ENCODE measurements at regions not wholly inside any gene's neighbourhood (a gene's known extent, or its start where the extent isn't known, plus 50 kb on each side); places are given as distances from the start of the nearest gene placed in this dataset.

DNA sequence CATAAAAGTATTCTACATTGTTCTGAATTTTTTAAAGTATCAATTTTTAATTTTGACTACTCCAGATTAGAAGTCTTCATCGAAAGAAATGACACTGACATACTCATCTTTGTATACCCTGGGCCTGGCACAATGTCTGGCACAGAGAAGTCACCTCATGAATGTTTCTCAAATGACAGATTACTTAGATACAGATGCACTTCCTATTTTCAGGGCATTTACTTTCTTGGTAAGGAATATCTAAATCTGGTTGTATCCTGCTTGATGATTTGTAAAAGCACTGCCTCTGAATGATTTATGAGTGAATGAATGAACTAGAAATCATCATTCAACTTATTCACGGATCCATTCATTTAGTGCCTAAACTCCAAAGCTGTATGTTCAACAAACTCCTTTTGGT is 1784.7 kb downstream of the LRRC4C start:
- TF ChIP-seq POLR2AphosphoS5 (IDR thresholded peaks at IDR 0.05): no peak
- TF ChIP-seq, protein P1, sequence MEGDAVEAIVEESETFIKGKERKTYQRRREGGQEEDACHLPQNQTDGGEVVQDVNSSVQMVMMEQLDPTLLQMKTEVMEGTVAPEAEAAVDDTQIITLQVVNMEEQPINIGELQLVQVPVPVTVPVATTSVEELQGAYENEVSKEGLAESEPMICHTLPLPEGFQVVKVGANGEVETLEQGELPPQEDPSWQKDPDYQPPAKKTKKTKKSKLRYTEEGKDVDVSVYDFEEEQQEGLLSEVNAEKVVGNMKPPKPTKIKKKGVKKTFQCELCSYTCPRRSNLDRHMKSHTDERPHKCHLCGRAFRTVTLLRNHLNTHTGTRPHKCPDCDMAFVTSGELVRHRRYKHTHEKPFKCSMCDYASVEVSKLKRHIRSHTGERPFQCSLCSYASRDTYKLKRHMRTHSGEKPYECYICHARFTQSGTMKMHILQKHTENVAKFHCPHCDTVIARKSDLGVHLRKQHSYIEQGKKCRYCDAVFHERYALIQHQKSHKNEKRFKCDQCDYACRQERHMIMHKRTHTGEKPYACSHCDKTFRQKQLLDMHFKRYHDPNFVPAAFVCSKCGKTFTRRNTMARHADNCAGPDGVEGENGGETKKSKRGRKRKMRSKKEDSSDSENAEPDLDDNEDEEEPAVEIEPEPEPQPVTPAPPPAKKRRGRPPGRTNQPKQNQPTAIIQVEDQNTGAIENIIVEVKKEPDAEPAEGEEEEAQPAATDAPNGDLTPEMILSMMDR (IDR thresholded peaks at IDR 0.05): no peak

Data from stomach (tissue), 4 donors.